RWPE1 (cell line): ENCODE measurements at regions not wholly inside any gene's neighbourhood (a gene's known extent, or its start where the extent isn't known, plus 50 kb on each side); places are given as distances from the start of the nearest gene placed in this dataset.

Source experiments
- CTCF ChIA-PET: fragments of 350-600 bp; sonication (Branson Sonifier 250); formaldehyde crosslinking; extraction: SDS; loops from one replicate; lab custom pipeline; 2021; lab: Yijun Ruan, JAX
- POLR2A ChIA-PET: fragments of 400-600 bp; formaldehyde crosslinking; extraction: SDS; loops from one replicate; lab custom pipeline; 2020; ENCODE audit warnings: antibody characterized with exemption; ENCODE audit not compliant: low non-redundant PET; lab: Yijun Ruan, JAX
- DNase-seq: peaks from one replicate; pipeline ENCODE4 v3.0.0; 2012; ENCODE audit warnings: low spot score
- H3K27ac ChIP-seq: fragments of 450-650 bp; 2 replicates; pipeline ENCODE4 v1.5.1; 2017
- TF ChIP-seq, protein P1 (sequence below): fragments of 450-650 bp; conservative IDR thresholded peaks from 2 replicates; pipeline ENCODE4 v1.5.1; 2017; ENCODE audit warnings: low read depth, mild to moderate bottlenecking

GRCh38 chr9:20031836-20032235 lies 243.0 kb upstream of the SLC24A2 start:
- ChIA-PET CTCF (no interaction called here), POLR2A (no interaction called here)
- DNase-seq = no peak
- H3K27ac ChIP-seq = no peak overlapping the region
- TF ChIP-seq, protein P1, sequence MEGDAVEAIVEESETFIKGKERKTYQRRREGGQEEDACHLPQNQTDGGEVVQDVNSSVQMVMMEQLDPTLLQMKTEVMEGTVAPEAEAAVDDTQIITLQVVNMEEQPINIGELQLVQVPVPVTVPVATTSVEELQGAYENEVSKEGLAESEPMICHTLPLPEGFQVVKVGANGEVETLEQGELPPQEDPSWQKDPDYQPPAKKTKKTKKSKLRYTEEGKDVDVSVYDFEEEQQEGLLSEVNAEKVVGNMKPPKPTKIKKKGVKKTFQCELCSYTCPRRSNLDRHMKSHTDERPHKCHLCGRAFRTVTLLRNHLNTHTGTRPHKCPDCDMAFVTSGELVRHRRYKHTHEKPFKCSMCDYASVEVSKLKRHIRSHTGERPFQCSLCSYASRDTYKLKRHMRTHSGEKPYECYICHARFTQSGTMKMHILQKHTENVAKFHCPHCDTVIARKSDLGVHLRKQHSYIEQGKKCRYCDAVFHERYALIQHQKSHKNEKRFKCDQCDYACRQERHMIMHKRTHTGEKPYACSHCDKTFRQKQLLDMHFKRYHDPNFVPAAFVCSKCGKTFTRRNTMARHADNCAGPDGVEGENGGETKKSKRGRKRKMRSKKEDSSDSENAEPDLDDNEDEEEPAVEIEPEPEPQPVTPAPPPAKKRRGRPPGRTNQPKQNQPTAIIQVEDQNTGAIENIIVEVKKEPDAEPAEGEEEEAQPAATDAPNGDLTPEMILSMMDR = no peak

DNA sequence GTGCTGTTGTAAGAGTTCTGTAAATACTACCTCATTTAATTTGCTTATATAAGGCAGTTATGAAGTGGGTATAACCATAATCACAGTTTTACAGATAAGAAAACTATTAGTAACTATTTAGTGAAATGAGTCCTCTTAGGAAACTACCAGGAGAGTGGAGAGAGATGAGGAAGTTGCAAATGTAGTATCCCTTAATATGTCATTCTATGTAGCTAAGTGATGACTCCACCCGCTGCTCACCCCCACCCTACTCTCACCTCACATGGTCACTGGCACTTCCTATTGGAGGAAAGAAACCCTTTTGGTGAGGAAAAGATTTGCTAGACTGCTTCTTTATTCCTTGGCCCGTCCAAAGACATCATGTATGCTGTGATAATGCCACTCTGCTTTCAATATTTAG lies 241.8 kb upstream of the SLC24A2 start:
- ChIA-PET CTCF (no interaction called here), POLR2A (no interaction called here)
- TF ChIP-seq, protein P1 = no peak
- no peak for DNase-seq
- H3K27ac ChIP-seq = no peak overlapping the region

- ChIA-PET POLR2A (no interaction called here), CTCF (no interaction called here)
- TF ChIP-seq, protein P1 = no peak
- DNase-seq = no peak
- H3K27ac ChIP-seq = no peak overlapping the region
Observed at GRCh38 chr9:20030221-20030620, 241.4 kb upstream of the SLC24A2 start.

DNA sequence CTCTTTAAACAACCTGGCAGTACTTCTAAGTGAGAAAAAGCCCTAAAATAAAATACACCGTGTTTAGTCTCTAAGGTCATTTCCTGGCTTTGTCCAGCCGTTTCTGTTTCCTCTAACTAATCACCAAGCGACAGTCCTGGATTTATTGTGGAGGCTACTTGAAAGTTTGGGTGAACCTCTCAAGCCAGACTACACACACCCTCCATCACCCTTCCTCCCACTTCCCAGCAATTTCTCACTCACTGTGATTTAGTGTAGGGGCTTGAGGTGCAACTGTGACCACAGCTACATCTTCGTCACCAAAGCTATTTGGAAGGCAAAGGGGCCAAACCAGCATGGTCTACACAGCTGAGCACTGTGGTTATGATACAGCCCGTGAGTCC lies 240.0 kb upstream of the SLC24A2 start:
- TF ChIP-seq, protein P1 = no peak
- no peak overlapping the region for H3K27ac ChIP-seq
- ChIA-PET POLR2A (no interaction called here), CTCF (no interaction called here)
- DNase-seq = no peak

DNA sequence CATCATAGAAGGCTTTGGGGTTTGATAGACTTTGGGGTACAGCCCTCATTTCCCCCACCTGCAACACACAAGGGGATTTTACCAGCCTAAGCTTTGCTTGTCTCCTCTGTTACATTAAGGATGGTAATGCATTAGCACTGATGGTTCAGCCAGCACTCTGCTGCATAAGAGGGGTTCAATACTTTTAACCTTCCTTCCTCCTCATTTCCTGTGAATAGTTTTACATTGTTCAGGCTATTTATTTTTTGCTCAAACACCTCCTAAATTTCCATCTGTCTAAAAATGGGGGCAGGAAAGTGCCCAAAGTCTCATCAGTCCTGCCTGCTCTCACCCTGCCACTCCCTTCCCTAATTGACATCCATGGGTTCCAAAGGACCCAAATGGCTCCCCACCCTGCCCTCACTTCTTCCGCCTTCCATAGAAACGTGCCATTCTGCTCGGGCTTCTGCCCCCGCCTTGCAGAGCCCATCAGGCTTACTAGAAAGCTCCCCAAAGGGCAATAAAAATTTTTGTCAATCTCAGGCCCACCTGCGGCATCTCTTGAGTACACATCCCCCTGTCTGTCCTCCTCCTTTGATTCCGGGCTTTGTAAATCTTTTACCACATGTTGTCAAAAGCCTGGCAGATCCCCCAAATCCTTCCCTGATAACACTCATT lies 239.5 kb upstream of the SLC24A2 start:
- TF ChIP-seq, protein P1 = no peak
- no peak overlapping the region for H3K27ac ChIP-seq
- CTCF ChIA-PET = no interaction called here
- POLR2A ChIA-PET = no interaction called here
- DNase-seq = no peak

- DNase-seq = no peak
- TF ChIP-seq, protein P1 = no peak
- ChIA-PET CTCF (interaction anchor here (0.7 to 0.9 kb wide), 2 partner anchors 25 to 476 kb away, joined by 3 to 4 read pairs; no protein-coding TSS in a partner anchor), POLR2A (no interaction called here)
- no peak overlapping the region for H3K27ac ChIP-seq
Observed at GRCh38 chr9:20023961-20024571, 235.2 kb upstream of the SLC24A2 start.
